Fibroblast of lung (primary cell): ENCODE measurements at regions not wholly inside any gene's neighbourhood (a gene's known extent, or its start where the extent isn't known, plus 50 kb on each side); places are given as distances from the start of the nearest gene placed in this dataset.
A peak's percentile ranks its signal among the peaks of the same experiment; 100 is the strongest.

ENCODE experiments used
- DNase-seq, 2 donors: peaks; one replicate each; pipeline versions ENCODE4 v3.0.0 to v3.0.0-alpha.2; 2010; ENCODE audit warnings: low read depth in 2 of 2
- H2AFZ ChIP-seq: 2 replicates; pipeline ENCODE4 v1.5.1; 2012; ENCODE audit warnings: low read length, control low read depth, inconsistent platforms
- H3K27ac ChIP-seq: 2 replicates; pipeline ENCODE4 v1.5.1; 2011; ENCODE audit warnings: low read length, control low read depth; ENCODE audit not compliant: insufficient read depth
- H3K27me3 ChIP-seq: 2 replicates; pipeline ENCODE4 v1.5.1; 2011; ENCODE audit warnings: mild to moderate bottlenecking, low read length; ENCODE audit not compliant: control insufficient read depth, insufficient read depth
- H3K36me3 ChIP-seq: 2 replicates; pipeline ENCODE4 v1.5.1; 2011; ENCODE audit warnings: low read length; ENCODE audit not compliant: control insufficient read depth, insufficient read depth
- H3K4me1 ChIP-seq: 2 replicates; pipeline ENCODE4 v1.5.1; 2011; ENCODE audit warnings: low read length; ENCODE audit not compliant: control insufficient read depth, insufficient read depth; ENCODE audit errors: extremely low read depth
- H3K4me2 ChIP-seq: 2 replicates; pipeline ENCODE4 v1.5.1; 2011; ENCODE audit warnings: low read length, control low read depth; ENCODE audit not compliant: insufficient read depth; ENCODE audit errors: extremely low read depth
- H3K4me3 ChIP-seq, 4 experiments: fragments of 200-600 bp in 1 of 4; sonication (generic) in 1 of 4; replicated peaks in 1 of 4; 2 replicates each; pipeline ENCODE4 v1.5.1; 2011 to 2016; ENCODE audit warnings: low read length in 4 of 4, low read depth in 3 of 4, mild to moderate bottlenecking in 3 of 4, control low read depth in 2 of 4, inconsistent platforms in 1 of 4, mixed read lengths in 1 of 4; ENCODE audit not compliant: insufficient read depth in 1 of 4; ENCODE audit errors: control extremely low read depth in 1 of 4
- H3K79me2 ChIP-seq: 2 replicates; pipeline ENCODE4 v1.5.1; 2012; ENCODE audit warnings: mild to moderate bottlenecking, low read length, inconsistent platforms; ENCODE audit not compliant: control insufficient read depth, insufficient read depth
- H3K9ac ChIP-seq: 2 replicates; pipeline ENCODE4 v1.5.1; 2011; ENCODE audit warnings: mild to moderate bottlenecking, low read length, control low read depth; ENCODE audit not compliant: insufficient read depth
- H3K9me3 ChIP-seq: 2 replicates; pipeline ENCODE4 v1.5.1; 2012; ENCODE audit warnings: low read depth, low read length; ENCODE audit not compliant: control insufficient read depth, insufficient read depth
- H4K20me1 ChIP-seq: 2 replicates; pipeline ENCODE4 v1.5.1; 2011; ENCODE audit warnings: low read length; ENCODE audit not compliant: control insufficient read depth, insufficient read depth; ENCODE audit errors: extremely low read depth
- CTCF ChIP-seq, 2 donors: IDR thresholded peaks in 1 of 2; conservative IDR thresholded peaks in 1 of 2; 1 replicate in 1 of 2; 2 replicates in 1 of 2; pipeline ENCODE4 v1.5.1; 2011 to 2012; ENCODE audit warnings: low read length in 2 of 2, control low read depth in 1 of 2, inconsistent platforms in 1 of 2, low read depth in 1 of 2, mild to moderate bottlenecking in 1 of 2
- EZH2 ChIP-seq: IDR thresholded peaks from 2 replicates; pipeline ENCODE4 v1.5.1; 2012; ENCODE audit warnings: low read length, control low read depth, mild to moderate bottlenecking; ENCODE audit errors: missing control alignments

- Histone ChIP-seq H3K4me3 (no peak overlapping the region), H3K79me2 (no peaks in the 10 kb centered on the region), H3K4me2 (no peak overlapping the region), H3K9me3 (no peaks in the 10 kb centered on the region), H3K27me3 (no peaks in the 10 kb centered on the region), H3K36me3 (no peaks in the 10 kb centered on the region), H3K4me1 (no peaks in the 10 kb centered on the region), H4K20me1 (no peaks in the 10 kb centered on the region), H2AFZ (no peak overlapping the region), H3K9ac (no peak overlapping the region), H3K27ac (no peak overlapping the region)
- DNase-seq, result no peak
- TF ChIP-seq EZH2 (no peak), CTCF (conservative IDR thresholded peaks at IDR 0.05 in 1 of 2, IDR thresholded peaks at IDR 0.05 in 1 of 2; ENCODE audit: low read depth in 1 of 2, low read length in 2 of 2) (no peak)
These were observed 74.9 kb upstream of the BMP5 start for GRCh38 chr6:55950071-55950814.

DNA sequence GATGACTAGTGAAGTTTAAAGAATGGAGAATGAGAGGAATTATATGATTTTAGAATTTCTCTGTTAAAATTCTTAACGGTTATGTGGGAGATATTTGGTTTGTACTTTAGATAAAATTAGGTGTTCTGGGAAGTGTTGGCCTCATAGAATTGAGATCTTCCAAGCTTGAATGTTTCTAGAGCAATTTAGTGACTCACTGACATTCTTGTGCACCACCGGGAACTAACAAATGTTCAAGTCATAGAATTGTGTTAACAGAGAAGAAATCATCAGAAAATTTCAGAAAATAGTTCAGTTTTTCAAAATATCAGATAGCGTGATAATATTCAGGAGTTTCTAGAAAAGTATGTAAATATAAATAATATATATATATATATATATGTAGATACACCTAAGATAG lies 67.9 kb upstream of the BMP5 start:
- Histone ChIP-seq H3K9ac (no peak overlapping the region), H2AFZ (no peak overlapping the region), H3K79me2 (no peaks in the 10 kb centered on the region), H3K4me1 (peaks cover 2% of the 10 kb centered on the region), H3K4me2 (no peak overlapping the region), H3K9me3 (no peaks in the 10 kb centered on the region), H3K36me3 (no peaks in the 10 kb centered on the region), H3K27me3 (no peaks in the 10 kb centered on the region), H4K20me1 (no peaks in the 10 kb centered on the region), H3K4me3 (no peak overlapping the region), H3K27ac (no peak overlapping the region)
- TF ChIP-seq CTCF (conservative IDR thresholded peaks at IDR 0.05 in 1 of 2, IDR thresholded peaks at IDR 0.05 in 1 of 2; ENCODE audit: low read depth in 1 of 2, low read length in 2 of 2) (no peak), EZH2 (no peak)
- DNase-seq, result peak; percentile 30 to 72

DNA sequence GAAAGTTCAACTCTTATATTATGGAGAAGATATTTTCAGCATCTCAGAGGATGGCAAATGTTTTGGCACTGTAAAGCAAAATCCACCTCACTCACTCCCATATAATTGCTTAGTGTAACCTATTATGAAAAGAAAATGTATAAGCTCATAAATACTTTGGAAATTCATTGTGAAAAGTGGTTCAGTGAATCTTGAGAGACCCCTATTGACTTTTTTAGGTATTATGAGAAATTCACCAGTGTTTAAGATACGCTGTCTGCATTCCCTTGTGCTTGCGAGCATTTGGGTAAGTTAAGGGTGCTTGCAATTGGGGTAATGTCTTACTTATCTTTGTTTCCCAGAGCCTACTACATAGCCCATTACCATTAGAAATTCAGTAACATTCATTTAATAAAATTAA lies 66.3 kb upstream of the BMP5 start:
- Histone ChIP-seq H3K9me3 (no peaks in the 10 kb centered on the region), H3K36me3 (no peaks in the 10 kb centered on the region)

More for the DNA sequence above, 66.3 kb upstream of the BMP5 start:
- TF ChIP-seq EZH2 (no peak), CTCF (conservative IDR thresholded peaks at IDR 0.05 in 1 of 2, IDR thresholded peaks at IDR 0.05 in 1 of 2; ENCODE audit: low read depth in 1 of 2, low read length in 2 of 2) (peak in 1 of 2 donors; percentile 47)
- peaks cover 2% of the 10 kb centered on the region for H3K4me1 ChIP-seq
- H3K9ac ChIP-seq, result no peak overlapping the region
- no peaks in the 10 kb centered on the region for H4K20me1 ChIP-seq
- peak in 1 of 2 donors; percentile 65 for DNase-seq
- H3K27me3 ChIP-seq, result no peaks in the 10 kb centered on the region
- H3K4me3 ChIP-seq, result no peak overlapping the region
- H3K4me2 ChIP-seq, result no peak overlapping the region
- H2AFZ ChIP-seq, result no peak overlapping the region
- H3K27ac ChIP-seq, result no peak overlapping the region
- no peaks in the 10 kb centered on the region for H3K79me2 ChIP-seq
